T-helper 2 cell (primary cell): ENCODE measurements at regions not wholly inside any gene's neighbourhood (a gene's known extent, or its start where the extent isn't known, plus 50 kb on each side); places are given as distances from the start of the nearest gene placed in this dataset.
A peak's percentile ranks its signal among the peaks of the same experiment; 100 is the strongest.
"Not testable (repeated sequence)": the region's sequence is repeated elsewhere in the genome, so short reads cannot be mapped to it uniquely, and the experiment has no call there.

Experiments
- DNase-seq, 5 experiments: peaks; one replicate each; pipeline versions ENCODE4 v3.0.0 to v3.0.0-alpha.2; 2012 to 2022

- no peak for DNase-seq
These were observed 154.9 kb downstream of the ASB9 start for GRCh38 chrX:15114743-15115566.

- DNase-seq: no peak
These were observed 162.4 kb downstream of the ASB9 start for GRCh38 chrX:15107367-15107988.

DNA sequence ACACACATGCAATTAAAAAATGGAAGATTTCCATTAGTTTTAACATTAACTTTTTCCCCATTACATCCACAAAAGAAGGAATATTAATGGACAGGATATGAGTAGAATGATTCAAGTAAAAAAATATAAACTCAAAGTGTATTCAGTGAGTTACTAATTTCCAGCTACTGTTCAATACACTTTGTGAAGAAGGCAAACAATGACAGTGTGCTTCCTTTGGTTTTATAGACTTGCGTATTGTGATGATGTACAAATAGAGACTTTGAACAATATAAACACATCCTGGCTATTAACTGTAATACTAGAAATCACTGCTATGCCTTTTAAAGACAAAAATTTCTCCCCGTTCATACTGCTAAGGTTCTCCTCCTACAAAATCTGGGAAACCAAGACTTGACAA, 171.4 kb downstream of the ASB9 start:
- DNase-seq: no peak

GRCh38 chrX:15087747-15088146, 182.1 kb downstream of the ASB9 start:
- DNase-seq: no peak

GRCh38 chrX:15073313-15073712, 196.6 kb downstream of the ASB9 start:
- no peak for DNase-seq

GRCh38 chrX:15072880-15073279, 197.0 kb downstream of the ASB9 start:
- no peak for DNase-seq

- no peak for DNase-seq
These were observed 197.6 kb downstream of the ASB9 start for GRCh38 chrX:15072259-15072658.

DNA sequence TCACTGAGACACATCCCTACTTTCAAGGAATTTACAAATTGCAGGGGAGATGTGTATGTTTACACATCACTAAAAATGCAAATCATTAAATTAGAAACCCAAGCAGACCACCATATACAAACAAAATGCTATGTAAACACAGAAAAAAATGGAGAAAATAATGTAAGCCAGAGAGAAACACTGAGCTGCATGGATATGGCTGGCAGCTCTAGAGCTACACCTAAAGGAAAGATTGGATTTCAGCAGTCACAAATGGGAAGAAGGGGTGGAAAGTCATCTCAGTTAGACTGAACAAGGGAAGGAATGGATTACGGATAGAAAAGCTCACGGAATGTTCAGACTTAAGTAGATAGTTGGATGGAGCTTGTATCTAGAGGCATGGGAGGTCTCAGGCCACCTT, 186.3 kb downstream of the MOSPD2 start:
- no peak for DNase-seq

DNA sequence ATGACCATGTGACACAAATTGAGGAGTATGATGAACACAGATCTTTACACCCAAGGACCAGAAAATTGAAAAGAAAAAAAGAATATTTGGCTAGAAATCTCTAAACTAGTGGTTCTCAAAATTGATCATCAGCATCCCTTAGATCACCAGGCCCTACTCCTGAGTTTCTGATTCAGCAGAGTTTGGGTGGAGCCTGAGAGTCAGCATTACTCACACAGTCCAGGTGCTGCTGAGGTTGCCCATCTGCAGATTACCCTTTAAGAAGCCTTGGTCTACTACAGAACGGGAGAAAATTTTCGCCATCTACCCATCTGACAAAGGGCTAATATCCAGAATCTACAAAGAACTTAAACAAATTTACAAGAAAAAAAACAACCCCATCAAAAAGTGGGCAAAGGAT, 182.8 kb downstream of the MOSPD2 start:
- no peak for DNase-seq

DNA sequence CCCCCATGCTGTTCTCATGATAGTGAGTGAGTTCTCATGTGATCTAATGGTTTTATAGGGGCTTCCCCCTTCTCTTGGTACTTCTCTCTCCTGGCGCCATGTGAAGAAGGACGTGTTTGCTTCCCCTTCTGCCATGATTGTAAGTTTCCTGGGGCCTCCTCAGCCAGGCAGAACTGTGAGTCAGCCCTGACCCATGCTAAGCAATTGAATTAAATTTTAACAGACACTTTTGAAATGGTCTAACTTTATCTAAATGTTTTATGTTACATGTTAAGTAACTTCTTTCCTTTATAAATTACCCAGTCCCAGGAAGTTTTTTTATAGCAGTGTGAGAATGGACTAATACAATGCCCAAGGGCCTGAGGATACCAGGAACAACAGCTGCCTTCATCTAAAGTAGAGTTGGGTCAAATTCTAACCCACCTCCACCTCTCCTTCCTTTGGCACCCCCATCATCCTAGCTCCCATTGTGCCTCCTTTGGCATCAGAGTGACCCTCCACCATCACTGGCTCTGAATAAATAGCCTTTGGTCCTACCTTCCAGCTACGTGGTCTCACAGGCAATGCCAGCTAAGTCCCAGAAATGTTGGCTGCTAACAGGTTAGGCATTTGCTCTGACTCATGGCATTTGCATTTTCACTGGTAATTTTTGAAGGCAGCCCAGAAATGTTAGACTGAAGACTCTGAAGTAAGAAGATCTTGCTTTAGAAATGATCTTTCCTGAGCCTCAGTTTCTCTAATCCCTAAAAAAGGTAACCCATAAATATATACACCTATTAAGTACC, 182.1 kb downstream of the MOSPD2 start:
- DNase-seq: no peak

DNA sequence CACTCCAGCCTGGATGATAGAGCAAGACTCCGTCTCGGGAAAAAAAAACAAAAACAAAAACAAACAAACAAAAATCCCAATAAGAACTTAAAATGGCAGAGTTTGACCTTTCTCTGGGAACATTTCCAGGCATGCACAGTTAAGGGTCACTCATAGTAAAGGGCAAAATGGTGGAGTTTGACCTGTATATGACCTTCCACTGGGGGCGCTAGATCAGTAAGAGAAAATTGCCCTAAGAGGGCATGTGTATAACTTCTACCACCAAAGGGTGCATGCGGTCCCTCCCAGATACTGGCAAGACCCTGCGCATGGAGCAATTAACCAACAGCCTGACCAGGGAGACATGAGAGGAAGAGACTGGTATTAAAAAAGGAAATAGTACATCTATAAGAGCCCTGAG, 177.2 kb downstream of the MOSPD2 start:
- no peak for DNase-seq

DNA sequence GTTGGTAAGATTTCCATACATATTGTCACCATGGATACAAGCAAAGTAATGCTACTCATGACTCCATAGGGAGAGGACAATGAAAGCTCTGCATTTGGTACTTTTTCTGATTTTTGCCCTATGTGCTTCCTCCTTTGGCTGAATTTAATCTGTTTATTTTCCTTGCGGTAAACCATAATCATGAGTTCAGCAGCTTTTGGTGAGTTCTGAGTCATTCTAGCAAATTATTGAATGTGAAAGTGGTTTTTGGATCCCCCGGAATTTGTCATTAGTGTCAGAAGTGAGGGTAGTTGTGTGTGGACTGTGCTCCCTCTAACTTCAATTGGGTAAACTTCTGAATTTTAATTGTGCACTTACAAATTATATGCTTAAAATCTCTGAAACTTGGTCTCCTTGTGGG, 170.3 kb downstream of the MOSPD2 start:
- peak in 1 of 5 experiments; percentile 77 for DNase-seq

DNA sequence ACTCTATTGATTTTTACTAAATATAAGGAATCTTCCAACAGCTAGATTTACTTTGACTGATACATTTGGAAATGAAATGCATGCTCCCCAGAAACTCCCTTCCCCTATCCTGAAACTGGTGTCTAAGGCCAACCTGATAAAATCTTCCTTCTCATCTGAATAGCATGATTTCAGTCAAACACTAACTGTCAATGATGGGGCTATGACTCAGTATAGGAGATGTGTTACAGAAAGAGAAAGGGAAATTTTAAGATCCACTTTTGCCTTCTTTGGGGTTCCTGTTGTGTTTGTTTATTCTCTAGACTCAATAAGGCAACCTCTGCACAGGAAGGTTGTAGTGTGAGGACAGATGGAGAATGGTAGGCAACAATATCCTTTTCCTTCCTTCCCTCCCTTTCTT, 160.7 kb downstream of the MOSPD2 start:
- DNase-seq: peak in 1 of 5 experiments; percentile 56

- no peak for DNase-seq
These were observed 144.3 kb downstream of the MOSPD2 start for GRCh38 chrX:15017491-15017890.

DNA sequence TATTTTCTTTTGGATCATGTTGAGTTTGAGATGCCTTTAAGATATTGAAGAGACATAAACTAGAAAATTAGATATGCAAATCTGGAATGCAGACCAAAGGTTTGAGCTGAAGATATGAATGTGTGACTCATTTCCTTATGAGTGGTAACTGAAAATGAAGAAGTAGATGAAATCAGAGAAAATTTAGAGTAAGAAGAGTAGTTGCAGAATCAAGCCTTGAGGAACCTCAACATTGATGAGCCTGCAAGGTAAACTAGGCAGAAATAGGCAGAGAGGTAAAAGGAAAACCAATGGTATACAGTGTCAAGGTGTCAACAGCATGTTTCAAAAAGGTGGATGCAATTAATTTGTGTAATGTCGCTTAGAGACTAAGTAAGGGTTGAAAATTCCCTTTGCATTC, 142.8 kb downstream of the MOSPD2 start:
- DNase-seq: no peak

- DNase-seq: no peak
These were observed 141.1 kb downstream of the MOSPD2 start for GRCh38 chrX:15014281-15014680.

DNA sequence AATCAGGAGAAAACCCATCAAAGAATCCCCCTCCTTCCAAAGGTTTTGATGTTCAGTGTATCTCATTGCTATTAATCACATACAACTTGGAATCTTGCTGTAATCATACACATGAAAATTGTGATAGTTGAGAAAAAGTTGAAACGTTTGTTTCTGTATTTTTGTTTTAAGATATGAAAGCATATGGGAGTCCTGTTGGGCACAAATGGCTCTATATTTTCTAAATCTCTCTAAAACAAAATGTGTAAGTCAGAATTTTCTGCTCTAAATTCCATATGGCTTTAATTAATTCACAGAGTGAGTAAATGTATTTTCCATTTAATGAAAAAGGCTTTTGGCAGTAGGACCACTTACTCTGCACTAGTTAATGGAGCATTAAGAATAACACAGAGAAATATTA, 140.2 kb downstream of the MOSPD2 start:
- no peak for DNase-seq

DNA sequence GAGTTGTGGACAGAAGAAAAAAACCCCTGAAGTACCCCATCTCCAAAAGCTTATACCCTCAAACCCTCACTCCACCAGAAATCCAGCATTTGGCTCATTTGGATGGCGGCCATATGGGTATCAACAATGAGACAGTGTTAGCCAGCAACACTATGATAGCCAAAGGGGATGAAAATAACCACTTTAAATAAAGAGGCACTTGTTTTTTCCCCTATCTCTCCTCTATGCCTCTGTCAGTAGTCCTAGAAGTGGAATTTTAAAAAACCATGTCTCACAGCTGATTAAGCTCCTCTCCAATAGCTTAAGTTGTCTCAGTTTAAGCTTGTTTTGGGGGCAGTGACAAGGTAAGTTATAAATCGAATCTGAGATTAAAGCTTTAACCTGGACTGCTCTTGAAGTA, 124.0 kb downstream of the MOSPD2 start:
- no peak for DNase-seq

DNA sequence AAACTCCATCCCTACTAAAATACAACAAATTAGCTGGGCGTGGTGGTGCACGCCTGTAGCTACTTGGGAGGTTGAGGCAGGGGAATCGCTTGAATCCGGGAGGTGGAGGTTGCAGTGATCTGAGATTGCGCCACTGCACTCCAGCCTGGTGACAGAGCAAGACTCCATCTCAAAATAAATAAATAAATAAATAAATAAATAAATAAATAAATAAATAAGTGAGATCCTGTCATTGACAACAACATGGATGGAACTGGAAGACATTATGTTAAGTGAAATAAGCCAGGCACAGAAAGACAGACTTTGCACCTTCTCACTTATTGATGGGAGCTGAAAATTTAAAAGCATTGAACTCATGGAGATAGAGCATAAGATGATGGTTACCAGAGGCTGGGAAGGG, 111.2 kb downstream of the MOSPD2 start:
- DNase-seq: not testable (repeated sequence)
